GM21447 (cell line): ENCODE measurements at regions not wholly inside any gene's neighbourhood (a gene's known extent, or its start where the extent isn't known, plus 50 kb on each side); places are given as distances from the start of the nearest gene placed in this dataset.

Source experiments
- ATAC-seq: cut with Tn5 transposase; IDR thresholded peaks from one replicate; pipeline ENCODE4 v1.9.1; 2021; ENCODE audit not compliant: unreplicated experiment

GRCh38 chr20:52823303-52823702 is 148.9 kb upstream of the TSHZ2 start:
- no peak for ATAC-seq

DNA sequence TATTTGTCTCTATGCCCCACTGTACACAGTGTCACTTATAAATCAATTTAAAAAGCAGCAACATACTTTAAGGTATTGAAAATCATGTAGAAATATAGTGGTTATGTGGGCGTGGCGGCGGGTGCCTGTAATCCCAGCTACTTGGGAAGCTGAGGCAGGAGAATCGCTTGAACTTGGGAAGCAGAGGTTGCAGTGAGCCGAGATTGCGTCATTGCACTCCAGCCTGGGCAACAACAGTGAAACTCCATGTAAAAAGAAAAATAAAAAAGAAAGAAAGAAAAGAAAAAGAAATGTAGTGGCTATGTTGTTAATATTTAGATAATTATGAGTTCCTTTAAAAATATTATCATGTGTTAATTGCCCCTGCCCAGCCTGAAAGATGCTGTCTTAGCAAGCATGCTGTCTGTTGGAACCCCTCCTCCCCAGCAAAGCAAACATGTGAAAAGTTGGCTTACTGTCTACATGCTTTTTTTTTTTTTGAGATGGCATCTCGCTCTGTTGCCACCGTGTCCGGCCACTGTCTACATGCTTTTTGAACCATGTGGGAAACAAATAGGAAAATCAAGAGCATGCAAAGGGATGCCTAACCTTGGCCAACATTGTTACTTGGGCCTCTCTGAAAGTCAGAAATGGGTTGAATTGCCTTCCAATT is 151.4 kb upstream of the TSHZ2 start:
- no peak for ATAC-seq

DNA sequence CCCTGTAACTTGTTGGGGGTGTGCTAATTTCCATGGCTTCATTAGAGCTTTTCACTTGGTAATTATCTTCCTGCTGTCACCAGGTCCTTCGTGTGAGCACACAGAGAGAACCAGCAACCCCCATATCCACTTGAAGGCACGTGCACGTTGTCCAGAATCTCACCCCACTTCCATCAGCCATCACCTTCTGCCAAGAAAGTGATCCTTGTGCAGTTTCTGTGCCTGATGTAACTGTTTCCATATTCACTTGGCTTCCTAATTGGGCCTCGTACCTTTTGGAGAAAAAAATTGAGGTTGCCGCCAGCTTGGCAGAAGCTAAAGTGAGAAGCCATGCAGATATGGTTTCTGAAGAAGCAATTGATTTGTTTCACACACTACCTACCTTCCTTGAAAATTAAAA is 153.7 kb upstream of the TSHZ2 start:
- ATAC-seq, result no peak

DNA sequence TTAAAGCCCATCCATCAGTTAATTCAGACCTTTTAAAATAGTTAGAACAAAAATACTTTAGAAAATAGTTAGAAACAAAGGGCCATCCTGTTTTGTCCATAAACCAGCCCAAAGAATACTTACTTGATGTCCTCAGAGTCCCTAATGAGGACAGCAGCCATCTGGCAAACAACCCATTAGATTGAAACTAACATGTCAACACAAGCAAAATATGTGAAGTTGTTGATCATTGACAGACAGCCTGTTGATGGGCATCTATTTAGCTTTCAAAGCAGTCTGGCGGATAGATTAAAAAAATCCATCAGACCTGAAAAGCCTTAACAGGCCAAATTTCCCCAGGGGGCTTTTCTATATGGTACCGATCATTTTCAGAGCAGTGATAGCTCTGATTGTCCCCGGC is 154.2 kb upstream of the TSHZ2 start:
- no peak for ATAC-seq

DNA sequence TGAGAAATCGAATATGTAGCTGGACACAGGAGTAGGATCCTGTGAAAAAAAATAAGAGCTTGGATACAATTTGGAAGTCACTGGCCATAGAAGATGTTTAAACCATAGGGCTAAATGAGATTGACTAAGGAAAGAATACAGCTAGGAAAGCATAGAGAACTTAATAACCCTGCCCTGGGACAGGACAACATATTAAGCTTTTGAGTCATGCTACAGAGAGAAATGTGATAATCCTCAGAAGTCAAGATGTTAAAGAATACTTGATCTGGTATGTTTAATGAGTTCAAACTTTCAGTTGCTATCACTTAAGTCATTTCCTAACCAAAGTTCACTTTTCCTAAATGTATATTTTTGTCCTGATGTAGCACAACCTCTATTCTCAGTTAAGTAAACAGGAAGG is 154.6 kb upstream of the TSHZ2 start:
- no peak for ATAC-seq

- no peak for ATAC-seq
These were observed 157.8 kb upstream of the TSHZ2 start for GRCh38 chr20:52814371-52814770.

DNA sequence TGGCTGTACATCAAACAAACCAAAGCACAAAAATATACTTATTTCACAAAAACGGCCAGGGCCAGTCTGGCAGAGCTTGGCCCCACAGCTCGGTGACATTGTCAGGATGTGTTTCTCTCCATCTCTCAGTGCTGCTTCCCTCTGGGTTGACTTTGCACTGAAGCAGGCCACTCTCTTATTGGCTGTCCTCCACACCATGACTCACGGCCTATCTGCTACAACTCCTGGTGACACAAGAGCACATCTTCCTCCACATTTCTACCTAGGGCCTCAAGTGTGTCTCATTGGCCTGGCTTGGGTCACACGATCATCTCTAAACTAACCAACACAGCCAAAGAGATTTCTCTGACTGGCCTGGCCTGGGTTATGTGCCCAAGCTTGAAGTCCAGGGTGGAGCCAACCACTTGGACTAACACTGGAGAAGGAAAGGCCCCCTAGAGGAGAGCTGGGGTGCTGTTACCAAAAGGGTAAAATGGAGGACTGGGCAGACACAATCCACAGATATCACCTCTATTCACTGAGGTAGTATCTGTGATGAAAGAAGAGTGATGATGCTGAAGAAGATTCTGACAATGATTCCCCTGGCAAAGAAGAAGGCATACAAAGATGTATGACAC is 159.8 kb upstream of the TSHZ2 start:
- no peak for ATAC-seq

GRCh38 chr20:52809003-52809402 is 163.2 kb upstream of the TSHZ2 start:
- ATAC-seq, result no peak

GRCh38 chr20:52806918-52807317 is 165.2 kb upstream of the TSHZ2 start:
- no peak for ATAC-seq

- ATAC-seq, result no peak
These were observed 166.3 kb upstream of the TSHZ2 start for GRCh38 chr20:52805843-52806242.

DNA sequence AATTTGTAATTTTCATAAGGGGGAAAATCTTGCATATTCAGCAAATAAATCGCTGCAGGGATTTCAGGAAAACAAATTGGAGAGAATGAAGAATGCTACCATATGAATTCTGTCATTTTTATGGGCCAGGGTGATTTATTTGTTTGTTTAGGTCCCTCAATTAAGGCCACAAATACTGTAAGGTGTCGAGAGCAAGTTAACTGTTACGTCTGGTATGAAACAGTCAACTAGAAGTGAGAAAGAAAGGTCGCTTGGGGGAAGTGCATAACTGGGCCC is 166.9 kb upstream of the TSHZ2 start:
- no peak for ATAC-seq

- ATAC-seq, result no peak
These were observed 167.5 kb upstream of the TSHZ2 start for GRCh38 chr20:52804497-52805295.

DNA sequence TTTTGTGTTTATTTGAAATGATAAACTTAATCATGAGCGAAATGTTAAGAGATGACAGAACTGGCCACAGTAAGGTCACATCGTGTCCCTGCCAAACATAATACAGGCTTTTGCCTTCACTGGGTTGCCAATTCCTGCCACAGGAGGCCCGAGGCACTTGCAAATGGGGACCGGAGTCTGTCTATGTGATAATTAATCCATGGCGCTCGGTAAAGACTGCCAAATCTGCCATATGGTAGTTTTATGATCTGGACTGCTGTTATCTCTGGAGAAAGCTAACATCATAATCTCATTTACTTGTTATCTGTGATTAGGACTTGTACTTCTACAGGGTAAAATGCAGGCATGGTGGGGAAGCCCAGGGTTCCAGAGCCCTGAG is 170.5 kb upstream of the TSHZ2 start:
- ATAC-seq, result no peak

- no peak for ATAC-seq
These were observed 171.2 kb upstream of the TSHZ2 start for GRCh38 chr20:52800734-52801627.

GRCh38 chr20:52799130-52799529 is 173.0 kb upstream of the TSHZ2 start:
- ATAC-seq, result no peak

DNA sequence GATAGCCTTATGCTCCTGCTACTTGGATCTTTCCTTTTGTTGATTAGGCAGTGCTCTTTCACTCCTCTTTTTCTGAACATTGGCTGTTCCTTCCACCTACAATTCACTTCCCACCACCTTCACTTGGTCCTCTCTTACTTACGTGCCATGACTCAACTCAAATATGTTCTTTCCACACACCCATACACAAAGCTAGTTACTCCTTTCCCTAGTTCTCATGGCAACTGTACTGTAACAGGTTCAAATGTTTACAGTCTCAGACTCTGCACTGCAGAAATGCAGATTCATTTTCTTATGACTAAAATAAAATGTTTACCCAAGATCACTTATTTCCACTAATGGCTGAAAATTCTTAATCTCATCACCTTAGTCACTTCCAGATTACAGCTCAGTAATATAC is 174.0 kb upstream of the TSHZ2 start:
- ATAC-seq, result no peak

GRCh38 chr20:52794853-52795252 is 177.3 kb upstream of the TSHZ2 start:
- no peak for ATAC-seq

DNA sequence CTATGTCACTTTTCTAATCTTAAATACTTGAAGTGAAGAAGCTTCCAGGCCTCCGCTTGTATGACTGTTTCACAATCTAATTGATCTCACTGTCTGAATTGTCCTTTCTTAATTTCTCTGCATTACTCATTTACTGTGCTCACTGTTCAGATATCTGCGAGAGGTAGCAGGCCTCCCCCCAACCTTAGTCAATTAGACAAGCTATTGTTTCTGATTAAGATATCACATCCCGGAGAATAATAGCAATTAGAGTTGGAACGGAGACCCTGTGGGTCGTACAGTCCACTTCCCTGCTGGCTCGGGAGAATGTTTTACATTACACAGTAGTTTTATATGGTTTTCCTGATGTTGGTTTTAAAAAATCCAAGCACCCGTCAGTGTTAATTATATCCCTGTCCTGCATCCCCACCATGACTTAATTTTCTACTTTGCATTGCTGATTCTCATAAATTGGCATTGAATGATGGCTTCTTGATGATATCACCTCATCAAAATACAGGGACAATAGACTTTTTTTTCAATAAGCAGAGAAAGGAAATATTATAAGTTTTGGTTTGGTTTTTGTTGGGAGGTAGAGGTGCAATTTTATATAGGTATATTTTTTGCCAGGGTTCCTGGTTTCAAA is 178.7 kb upstream of the TSHZ2 start:
- no peak for ATAC-seq

DNA sequence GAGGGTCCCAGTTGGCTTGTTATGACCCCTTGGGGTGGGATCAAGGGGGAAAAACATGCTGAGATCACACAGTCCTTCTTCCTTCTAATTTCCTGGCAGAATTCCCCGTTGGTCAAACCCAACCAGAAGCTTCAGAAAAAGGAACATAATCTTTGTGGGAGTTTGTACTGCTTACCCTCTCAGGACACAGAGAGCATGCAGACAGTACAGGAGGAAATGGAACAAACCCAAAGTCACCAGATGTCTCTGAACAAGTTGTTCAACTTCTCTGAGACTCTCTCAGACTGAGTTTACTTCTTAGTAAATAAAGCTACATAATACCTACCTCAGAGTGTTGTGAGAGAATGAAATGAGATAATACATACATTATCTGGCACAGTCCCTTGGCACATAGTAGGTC is 181.1 kb upstream of the TSHZ2 start:
- no peak for ATAC-seq

- no peak for ATAC-seq
These were observed 182.4 kb upstream of the TSHZ2 start for GRCh38 chr20:52789716-52790115.

DNA sequence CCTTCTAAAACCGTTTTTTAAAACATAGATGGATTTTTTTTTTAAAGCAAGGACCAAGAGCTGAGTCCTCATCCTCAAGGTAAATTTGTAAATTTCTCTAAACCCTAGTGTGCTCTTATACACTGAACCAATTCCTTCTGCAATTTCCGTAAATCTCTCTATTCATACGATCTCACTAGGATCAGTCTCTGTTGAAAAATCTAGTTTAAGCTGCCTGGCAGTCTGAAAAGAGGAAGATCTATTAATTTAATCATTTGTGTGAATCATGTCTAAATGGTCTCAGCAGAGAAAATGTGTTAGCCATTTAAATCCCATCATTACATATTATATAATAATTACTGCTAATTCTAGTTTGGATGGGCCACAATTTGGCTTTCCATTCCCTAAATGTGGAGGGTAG is 184.2 kb upstream of the TSHZ2 start:
- no peak for ATAC-seq
